ENCODE measurements at regions not wholly inside any gene's neighbourhood (a gene's known extent, or its start where the extent isn't known, plus 50 kb on each side); places are given as distances from the start of the nearest gene placed in this dataset.

DNA sequence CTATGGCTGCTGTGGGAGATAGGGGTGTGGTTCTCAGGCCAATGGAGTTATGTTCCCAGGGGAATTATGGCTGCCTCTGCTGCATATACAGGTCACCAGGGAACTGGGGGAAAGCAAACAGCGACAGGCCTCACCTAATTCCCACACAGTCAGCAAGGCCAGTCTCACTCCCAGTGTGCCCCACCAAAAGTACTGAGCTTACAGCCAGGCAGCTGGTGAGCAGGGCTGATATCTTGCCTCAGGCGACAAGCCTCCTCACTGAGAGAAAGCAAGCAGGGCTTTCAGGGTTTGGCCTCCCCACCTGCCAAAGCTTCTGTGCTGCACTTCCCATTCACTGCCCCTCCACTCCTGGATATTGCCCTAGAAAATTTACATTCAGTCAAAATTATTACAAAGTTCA is 273.8 kb upstream of the TARS1 start:
- peaks cover 20% of the 10 kb centered on the region for H3K9me3 ChIP-seq (ENCODE audit: insufficient read depth, low read depth)
- H3K27me3 ChIP-seq (ENCODE audit: insufficient read depth, low read depth), result no peaks in the 10 kb centered on the region
- no TSS peak for BruUV-seq (replicated peaks)
- no peaks in the 10 kb centered on the region for H3F3A ChIP-seq (ENCODE audit: insufficient read depth, low read depth)
- ChIA-PET CTCF (no interaction called here), POLR2A (ENCODE audit: unreplicated experiment) (no interaction called here)
- H2AFZ ChIP-seq, result no peak overlapping the region
- no peak overlapping the region for H3K4me2 ChIP-seq
- H3K27ac ChIP-seq, result no peak overlapping the region
- no peaks in the 10 kb centered on the region for H3K9me2 ChIP-seq (ENCODE audit: insufficient read depth)
- no peaks in the 10 kb centered on the region for H3K36me3 ChIP-seq (ENCODE audit: low read depth)
- TF ChIP-seq, protein P1, sequence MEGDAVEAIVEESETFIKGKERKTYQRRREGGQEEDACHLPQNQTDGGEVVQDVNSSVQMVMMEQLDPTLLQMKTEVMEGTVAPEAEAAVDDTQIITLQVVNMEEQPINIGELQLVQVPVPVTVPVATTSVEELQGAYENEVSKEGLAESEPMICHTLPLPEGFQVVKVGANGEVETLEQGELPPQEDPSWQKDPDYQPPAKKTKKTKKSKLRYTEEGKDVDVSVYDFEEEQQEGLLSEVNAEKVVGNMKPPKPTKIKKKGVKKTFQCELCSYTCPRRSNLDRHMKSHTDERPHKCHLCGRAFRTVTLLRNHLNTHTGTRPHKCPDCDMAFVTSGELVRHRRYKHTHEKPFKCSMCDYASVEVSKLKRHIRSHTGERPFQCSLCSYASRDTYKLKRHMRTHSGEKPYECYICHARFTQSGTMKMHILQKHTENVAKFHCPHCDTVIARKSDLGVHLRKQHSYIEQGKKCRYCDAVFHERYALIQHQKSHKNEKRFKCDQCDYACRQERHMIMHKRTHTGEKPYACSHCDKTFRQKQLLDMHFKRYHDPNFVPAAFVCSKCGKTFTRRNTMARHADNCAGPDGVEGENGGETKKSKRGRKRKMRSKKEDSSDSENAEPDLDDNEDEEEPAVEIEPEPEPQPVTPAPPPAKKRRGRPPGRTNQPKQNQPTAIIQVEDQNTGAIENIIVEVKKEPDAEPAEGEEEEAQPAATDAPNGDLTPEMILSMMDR (conservative IDR thresholded peaks at IDR 0.05), result no peak
- TF ChIP-seq EZH2 (IDR thresholded peaks at IDR 0.05; ENCODE audit: low read depth), result no peak
- no peaks in the 10 kb centered on the region for H3K4me1 ChIP-seq (replicated peaks; ENCODE audit: insufficient read depth)
- no peaks in the 10 kb centered on the region for H3K79me2 ChIP-seq (ENCODE audit: low read depth)
- H3K4me3 ChIP-seq, result no peak overlapping the region
- DNase-seq, result no peak
- intact Hi-C loops (cut with micrococcal nuclease; ENCODE audit: unreplicated experiment), result no loop called here
- no peaks in the 10 kb centered on the region for H4K20me1 ChIP-seq (ENCODE audit: insufficient read depth)

DNA sequence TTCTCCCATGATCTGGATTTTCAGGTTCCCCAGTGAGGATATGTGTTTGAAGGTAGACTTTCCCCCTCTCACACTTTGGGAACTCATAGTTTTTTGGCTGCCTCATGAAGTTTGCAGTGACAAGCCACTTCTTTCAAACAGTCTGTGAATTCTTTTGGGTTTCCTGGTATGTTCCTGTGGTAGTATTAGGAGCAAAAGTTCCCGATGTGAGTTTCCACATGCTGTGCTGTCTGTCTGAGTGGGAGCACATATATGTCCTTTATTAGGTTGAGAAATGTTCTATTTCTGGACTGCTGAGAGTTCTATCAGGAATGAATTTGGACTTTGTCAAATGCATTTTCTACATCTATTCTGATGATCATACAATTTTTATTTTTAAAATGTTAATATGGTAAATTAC is 273.2 kb upstream of the TARS1 start:
- POLR2A ChIA-PET (ENCODE audit: unreplicated experiment), result no interaction called here
- BruUV-seq (replicated peaks), result no TSS peak
- Histone ChIP-seq H3K4me3 (no peak overlapping the region), H4K20me1 (ENCODE audit: insufficient read depth) (no peaks in the 10 kb centered on the region), H3K4me2 (no peak overlapping the region), H3K79me2 (ENCODE audit: low read depth) (no peaks in the 10 kb centered on the region), H3F3A (ENCODE audit: insufficient read depth, low read depth) (no peaks in the 10 kb centered on the region), H3K9me2 (ENCODE audit: insufficient read depth) (no peaks in the 10 kb centered on the region), H3K27ac (no peak overlapping the region), H3K9me3 (ENCODE audit: insufficient read depth, low read depth) (peaks cover 20% of the 10 kb centered on the region), H3K36me3 (ENCODE audit: low read depth) (no peaks in the 10 kb centered on the region), H2AFZ (no peak overlapping the region), H3K4me1 (replicated peaks; ENCODE audit: insufficient read depth) (no peaks in the 10 kb centered on the region), H3K27me3 (ENCODE audit: insufficient read depth, low read depth) (no peaks in the 10 kb centered on the region)
- intact Hi-C loops (cut with micrococcal nuclease; ENCODE audit: unreplicated experiment), result no loop called here
- CTCF ChIA-PET, result no interaction called here
- DNase-seq, result no peak
- TF ChIP-seq, protein P1 (conservative IDR thresholded peaks at IDR 0.05), result no peak
- no peak for TF ChIP-seq EZH2 (IDR thresholded peaks at IDR 0.05; ENCODE audit: low read depth)

DNA sequence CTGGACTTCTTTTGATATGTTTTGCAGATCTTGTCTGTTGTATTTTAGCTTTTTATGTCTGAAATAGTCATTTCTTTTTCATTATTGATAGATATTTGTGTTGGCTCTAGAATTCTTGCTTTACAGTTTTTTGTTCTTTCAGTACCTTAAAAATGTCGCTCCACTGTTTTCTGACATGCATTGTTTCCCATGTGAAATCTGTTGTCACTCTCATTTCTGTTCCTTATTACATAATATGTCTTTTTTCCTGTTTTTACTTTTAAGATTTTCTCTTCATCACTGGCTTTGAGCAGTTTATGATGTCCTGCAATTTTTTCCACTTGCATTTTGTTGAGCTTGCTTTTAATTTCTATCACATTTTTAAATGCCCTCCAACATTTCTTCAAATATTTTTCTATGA is 270.4 kb upstream of the TARS1 start:
- no TSS peak for BruUV-seq (replicated peaks)
- no peak overlapping the region for H3K27ac ChIP-seq
- H3K9me3 ChIP-seq (ENCODE audit: insufficient read depth, low read depth), result peaks cover 20% of the 10 kb centered on the region
- no peaks in the 10 kb centered on the region for H3F3A ChIP-seq (ENCODE audit: insufficient read depth, low read depth)
- no peaks in the 10 kb centered on the region for H3K4me1 ChIP-seq (replicated peaks; ENCODE audit: insufficient read depth)
- CTCF ChIA-PET, result interaction anchor here (0.6 kb wide), 1 partner anchor 17 kb away, joined by 3 read pairs; no protein-coding TSS in a partner anchor
- intact Hi-C loops (cut with micrococcal nuclease; ENCODE audit: unreplicated experiment), result no loop called here
- H3K4me3 ChIP-seq, result no peak overlapping the region
- H3K9me2 ChIP-seq (ENCODE audit: insufficient read depth), result no peaks in the 10 kb centered on the region
- no peaks in the 10 kb centered on the region for H3K36me3 ChIP-seq (ENCODE audit: low read depth)
- no peaks in the 10 kb centered on the region for H3K27me3 ChIP-seq (ENCODE audit: insufficient read depth, low read depth)
- DNase-seq, result no peak
- H3K79me2 ChIP-seq (ENCODE audit: low read depth), result no peaks in the 10 kb centered on the region
- POLR2A ChIA-PET (ENCODE audit: unreplicated experiment), result interaction anchor here (0.6 kb wide), 1 partner anchor 39 kb away, joined by 5 read pairs; no protein-coding TSS in a partner anchor
- H3K4me2 ChIP-seq, result no peak overlapping the region
- H4K20me1 ChIP-seq (ENCODE audit: insufficient read depth), result no peaks in the 10 kb centered on the region
- TF ChIP-seq EZH2 (IDR thresholded peaks at IDR 0.05; ENCODE audit: low read depth), result no peak
- TF ChIP-seq, protein P1 (conservative IDR thresholded peaks at IDR 0.05), result no peak
- no peak overlapping the region for H2AFZ ChIP-seq
